Stimulated activated CD4-positive, alpha-beta T cell treated with anti-CD3 and anti-CD28 coated beads, Interleukin-12 subunit alpha, Interleukin-12 subunit beta, amount 100 ng/mL, for 24 hours (primary cell): ENCODE measurements at regions not wholly inside any gene's neighbourhood (a gene's known extent, or its start where the extent isn't known, plus 50 kb on each side); places are given as distances from the start of the nearest gene placed in this dataset.
"Not testable (repeated sequence)": the region's sequence is repeated elsewhere in the genome, so short reads cannot be mapped to it uniquely, and the experiment has no call there.

Experiments
- DNase-seq, 2 experiments: peaks; one replicate each; pipeline ENCODE4 v3.0.0-alpha.2; 2020; ENCODE audit warnings: low read depth in 2 of 2

DNA sequence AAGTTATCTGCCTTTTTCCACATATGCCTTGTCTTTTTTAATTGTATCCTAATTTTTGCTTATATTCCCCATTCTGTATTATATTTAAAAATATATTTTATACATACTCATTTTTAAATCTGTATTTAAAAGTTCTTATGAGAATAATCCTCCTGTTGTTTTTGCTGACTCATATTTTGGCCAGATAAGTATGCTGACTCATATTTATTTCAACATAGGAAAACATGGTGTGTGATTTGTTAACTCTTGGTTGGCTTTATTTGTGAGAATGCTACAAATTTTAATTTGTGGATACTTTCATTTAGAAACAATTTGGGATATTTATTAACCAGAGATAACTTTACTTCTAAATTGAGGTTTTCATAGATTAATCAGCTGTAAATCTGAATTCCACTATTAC, 587.7 kb downstream of the CPS1 start:
- no peak for DNase-seq

DNA sequence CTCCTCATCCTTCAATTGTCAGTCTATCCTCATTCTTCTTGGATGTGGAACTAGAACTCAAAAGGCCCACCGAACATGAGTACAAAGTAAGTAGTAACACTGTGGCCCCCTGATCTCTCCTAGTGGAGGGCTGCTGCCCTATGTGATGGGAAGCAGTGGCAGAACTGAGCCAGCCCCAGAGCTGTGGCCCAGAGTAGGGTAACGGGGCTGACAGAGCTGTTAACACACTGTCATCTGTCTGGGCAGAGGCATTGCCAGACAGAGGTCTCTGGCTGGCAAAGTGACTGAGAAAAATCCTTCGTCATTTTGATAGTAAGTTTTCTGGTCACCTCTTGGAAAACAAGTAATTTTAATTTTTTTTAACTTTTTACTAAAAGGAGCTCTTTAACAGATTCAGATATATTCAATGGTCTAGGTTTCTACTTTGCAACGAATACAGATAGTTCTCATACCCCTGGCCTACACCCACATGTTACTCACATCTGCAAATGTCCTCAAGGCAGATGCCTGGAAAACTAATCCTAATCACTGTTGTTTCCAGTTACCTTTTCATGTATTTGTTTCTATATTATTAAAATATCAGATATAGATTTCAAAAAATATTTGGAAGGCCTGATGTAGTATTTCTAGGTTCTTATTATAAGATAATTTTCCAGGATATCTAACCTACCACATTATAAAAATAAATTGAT, 588.7 kb downstream of the CPS1 start:
- DNase-seq: no peak

GRCh38 chr2:211149731-211150130, 593.3 kb downstream of the CPS1 start:
- DNase-seq: no peak

GRCh38 chr2:211157211-211157610, 600.8 kb downstream of the CPS1 start:
- DNase-seq: no peak

- peak; percentile 17 to 72 for DNase-seq
These were observed 601.6 kb downstream of the CPS1 start for GRCh38 chr2:211157856-211158463.

DNA sequence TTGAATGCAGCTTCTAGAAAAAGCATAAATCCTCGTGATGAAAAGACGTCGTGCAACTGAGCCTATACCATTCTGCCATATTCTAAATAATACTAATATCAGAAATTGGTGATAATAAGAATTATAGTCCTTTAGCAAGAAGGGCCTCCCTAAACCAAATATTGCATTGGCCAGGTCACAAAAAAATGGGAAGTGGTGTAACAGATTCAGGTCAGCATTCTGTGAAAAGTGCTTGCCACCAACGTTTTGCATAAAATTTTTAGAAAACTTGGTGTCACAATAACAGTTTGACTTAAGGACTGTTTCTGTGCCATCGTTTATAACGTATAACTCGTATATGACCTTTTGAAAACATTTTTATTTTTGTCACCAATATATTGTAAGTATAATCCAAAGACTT, 603.6 kb downstream of the CPS1 start:
- no peak for DNase-seq

DNA sequence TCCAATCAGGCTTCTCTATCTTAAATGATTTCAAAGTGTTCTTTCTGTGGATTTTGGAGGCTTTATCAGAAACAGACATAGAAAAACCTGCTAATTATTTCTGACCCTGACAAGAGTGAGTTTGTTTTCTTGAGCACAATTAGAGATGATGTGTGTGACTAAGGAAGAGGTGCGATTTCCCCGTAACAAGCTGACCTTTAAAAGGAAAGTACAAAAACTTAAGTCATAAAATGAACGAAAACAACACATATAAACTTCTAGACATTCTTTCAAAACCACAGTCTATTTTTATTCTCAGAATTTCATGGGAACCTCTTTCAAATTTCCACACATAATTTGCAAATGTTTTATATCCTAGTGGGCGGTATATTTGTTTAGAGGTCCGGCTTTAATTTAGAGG, 604.8 kb downstream of the CPS1 start:
- no peak for DNase-seq

DNA sequence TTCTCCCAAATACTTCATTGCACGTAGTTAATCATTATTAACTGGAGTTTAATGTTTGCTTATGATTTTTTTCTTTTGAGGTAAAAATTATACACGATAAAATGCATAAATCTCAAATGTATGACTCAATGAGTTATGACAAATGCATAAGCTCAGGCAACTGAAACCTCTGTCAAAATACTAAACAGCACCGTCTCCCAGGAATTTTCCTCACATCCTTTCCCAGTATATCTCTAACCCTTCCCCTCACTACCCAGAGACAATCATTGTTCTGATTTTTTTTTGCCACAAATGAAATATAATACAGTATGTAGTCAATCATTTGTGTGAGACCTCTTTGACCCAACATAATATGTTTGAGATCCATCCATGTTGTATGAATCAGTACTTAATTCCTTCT, 606.5 kb downstream of the CPS1 start:
- DNase-seq: no peak

DNA sequence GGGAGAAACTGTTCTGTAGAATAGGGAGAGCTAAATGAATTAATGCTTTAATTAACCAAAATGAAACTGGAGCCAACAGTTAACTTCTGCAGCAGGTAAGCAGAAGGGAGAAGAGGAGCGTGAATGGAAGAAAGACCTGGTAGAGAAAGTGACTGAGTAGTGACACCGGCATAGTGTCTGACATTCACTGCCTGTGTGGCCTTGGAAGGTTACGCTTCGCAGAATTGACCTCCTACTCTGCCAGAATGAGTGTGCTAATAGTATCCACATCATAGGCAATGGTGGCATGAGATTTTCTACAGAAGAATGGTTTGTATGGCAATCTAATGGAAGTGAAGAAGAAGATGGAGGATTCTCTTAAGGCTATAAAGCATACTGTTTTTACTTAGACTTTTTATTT, 614.4 kb downstream of the CPS1 start:
- DNase-seq: no peak

- no peak for DNase-seq
These were observed 617.6 kb downstream of the CPS1 start for GRCh38 chr2:211174021-211174420.

- no peak for DNase-seq
These were observed 618.2 kb downstream of the CPS1 start for GRCh38 chr2:211174631-211175030.

GRCh38 chr2:211175956-211176355, 619.6 kb downstream of the CPS1 start:
- no peak for DNase-seq

- DNase-seq: no peak
These were observed 620.2 kb downstream of the CPS1 start for GRCh38 chr2:211176514-211177141.

- DNase-seq: no peak
These were observed 625.2 kb downstream of the CPS1 start for GRCh38 chr2:211181626-211182025.

DNA sequence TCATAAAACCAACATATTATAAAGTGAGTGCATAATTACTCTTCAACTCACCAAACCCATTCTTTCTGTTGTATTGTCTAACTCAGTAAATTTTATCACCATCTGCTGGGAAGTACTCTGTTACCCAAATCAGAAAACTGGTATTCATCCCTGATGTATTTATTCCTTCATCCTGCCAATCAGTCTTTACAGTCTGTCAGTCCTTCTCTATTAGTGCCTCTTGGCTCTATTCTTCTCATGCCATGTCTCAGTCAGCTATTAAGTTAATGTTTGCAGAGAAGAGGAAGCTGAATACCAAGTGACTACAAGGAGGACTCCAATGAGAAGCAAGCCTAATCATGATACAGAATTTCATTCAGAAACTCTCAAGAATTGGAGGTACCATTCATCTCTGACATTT, 631.2 kb downstream of the CPS1 start:
- DNase-seq: no peak

- no peak for DNase-seq
These were observed 647.6 kb downstream of the CPS1 start for GRCh38 chr2:211203986-211204385.

DNA sequence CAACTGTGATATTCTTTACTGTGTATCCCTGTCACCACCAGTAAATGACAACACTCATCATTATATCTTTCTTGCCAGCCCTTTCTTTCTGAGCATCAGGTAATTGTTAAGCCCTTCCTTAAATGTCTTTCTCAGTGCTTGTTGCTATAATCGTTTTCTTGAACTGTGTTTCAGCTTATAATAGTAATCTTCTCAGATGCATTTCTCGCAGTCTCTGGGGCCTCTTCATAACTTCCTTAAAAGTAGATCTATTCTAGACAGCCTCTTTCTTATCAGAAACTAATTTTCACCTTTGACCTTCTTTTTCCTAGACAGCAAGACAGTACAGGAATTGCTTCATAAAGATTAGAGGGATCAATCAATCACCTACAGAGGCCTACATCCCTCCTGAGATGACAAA, 648.1 kb downstream of the CPS1 start:
- no peak for DNase-seq

DNA sequence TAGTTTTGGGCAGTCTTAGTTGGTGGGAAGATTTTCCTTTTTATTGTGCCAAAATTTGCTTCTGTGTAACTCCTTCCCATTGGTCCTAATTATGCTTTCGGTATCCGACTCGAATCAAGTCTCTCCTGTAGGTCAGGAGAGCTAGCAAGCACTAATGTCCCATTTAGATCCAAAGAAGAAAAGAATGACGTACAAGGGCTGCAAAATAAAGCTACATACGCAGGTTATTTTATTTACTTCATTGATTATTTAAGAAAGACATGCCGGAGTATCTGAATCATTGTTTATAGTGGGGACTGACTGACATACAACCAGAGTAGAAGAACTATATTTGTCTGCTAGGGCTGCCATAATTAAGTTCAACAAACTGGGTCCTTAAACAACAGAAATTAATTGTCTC, 648.5 kb downstream of the CPS1 start:
- no peak for DNase-seq

- DNase-seq: no peak
These were observed 649.0 kb downstream of the CPS1 start for GRCh38 chr2:211205358-211205757.

DNA sequence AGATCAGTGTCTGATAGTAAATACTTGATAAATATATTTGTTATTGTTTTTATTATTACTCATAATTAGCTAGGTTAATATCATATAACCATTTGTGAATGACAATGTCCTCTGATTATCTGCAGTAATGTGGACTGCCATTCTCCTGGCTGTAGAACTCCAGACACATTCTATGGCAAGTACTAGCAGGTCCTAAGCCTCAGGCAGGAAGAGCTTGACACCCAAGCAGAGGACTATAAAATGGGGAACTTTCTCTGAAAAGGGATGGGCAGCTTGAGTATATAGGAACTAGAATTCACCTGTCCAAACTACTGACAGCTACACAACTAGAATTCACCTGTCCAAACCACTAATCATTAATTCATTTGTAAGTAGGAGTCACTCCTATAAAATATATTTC, 649.4 kb downstream of the CPS1 start:
- no peak for DNase-seq

GRCh38 chr2:211216221-211216620, 659.8 kb downstream of the CPS1 start:
- DNase-seq: no peak

DNA sequence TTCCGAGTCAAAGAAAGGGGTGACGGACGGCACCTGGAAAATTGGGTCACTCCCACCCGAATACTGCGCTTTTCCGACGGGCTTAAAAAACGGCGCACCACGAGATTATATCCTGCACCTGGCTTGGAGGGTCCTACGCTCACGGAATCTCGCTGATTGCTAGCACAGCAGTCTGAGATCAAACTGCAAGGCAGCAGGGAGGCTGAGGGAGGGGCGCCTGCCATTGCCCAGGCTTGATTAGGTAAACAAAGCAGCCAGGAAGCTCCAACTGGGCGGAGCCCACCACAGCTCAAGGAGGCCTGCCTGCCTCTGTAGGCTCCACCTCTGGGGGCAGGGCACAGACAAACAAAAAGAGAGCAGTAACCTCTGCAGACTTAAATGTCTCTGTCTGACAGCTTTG, 663.1 kb downstream of the CPS1 start:
- not testable (repeated sequence) for DNase-seq

DNA sequence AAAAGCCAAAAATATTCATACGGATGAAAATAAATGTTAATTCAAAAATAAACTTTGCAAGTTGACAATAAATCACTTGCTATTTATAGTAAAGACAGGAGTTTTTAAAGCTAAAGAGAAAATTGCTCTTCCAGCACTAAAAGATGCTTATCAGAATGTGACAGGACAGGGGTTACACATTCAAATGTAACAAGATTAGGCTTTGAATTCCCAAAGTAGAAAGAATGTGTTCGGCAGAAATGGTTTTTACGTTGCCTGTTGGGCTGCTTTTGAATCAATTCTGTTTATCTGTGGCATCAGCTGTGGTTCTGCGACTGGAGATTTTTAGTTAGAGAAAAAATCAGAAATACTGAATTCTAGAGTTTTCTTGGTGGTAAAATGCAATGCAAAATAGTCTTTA, 669.4 kb downstream of the CPS1 start:
- DNase-seq: no peak
